Vagina (tissue), 2 donors: ENCODE measurements at regions not wholly inside any gene's neighbourhood (a gene's known extent, or its start where the extent isn't known, plus 50 kb on each side); places are given as distances from the start of the nearest gene placed in this dataset.

Experiments used
- DNase-seq, 2 donors: peaks; one replicate each; pipeline ENCODE4 v3.0.0-alpha.2; 2017; ENCODE audit errors: extremely low spot score in 2 of 2
- H3K27ac ChIP-seq: fragments of 200-600 bp; sonication (generic); one replicate; pipeline ENCODE4 v1.5.1; 2019
- H3K27me3 ChIP-seq: fragments of 200-600 bp; sonication (generic); one replicate; pipeline ENCODE4 v1.5.1; 2019
- H3K36me3 ChIP-seq, 2 donors: fragments of 200-600 bp; sonication (generic); one replicate each; pipeline ENCODE4 v1.5.1; 2017 to 2019
- H3K4me1 ChIP-seq: fragments of 200-600 bp; sonication (generic); one replicate; pipeline ENCODE4 v1.5.1; 2019
- H3K4me3 ChIP-seq, 2 donors: fragments of 200-600 bp; sonication (generic); 1 replicate in 1 of 2; 2 replicates in 1 of 2; pipeline ENCODE4 v1.5.1; 2016 to 2019
- H3K9me3 ChIP-seq: fragments of 200-600 bp; sonication (generic); one replicate; pipeline ENCODE4 v1.5.1; 2019
- POLR2A ChIP-seq, 2 donors: fragments of 450-650 bp; IDR thresholded peaks; one replicate each; pipeline ENCODE4 v1.6.1; 2017; ENCODE audit warnings: antibody characterized with exemption in 2 of 2, mild to moderate bottlenecking in 2 of 2, moderate library complexity in 2 of 2
- POLR2AphosphoS5 ChIP-seq, 2 donors: sonication (generic); formaldehyde crosslinking; IDR thresholded peaks; one replicate each; pipeline ENCODE4 v1.9.0; 2017; ENCODE audit warnings: antibody characterized with exemption in 2 of 2, mild to moderate bottlenecking in 2 of 2, low read depth in 1 of 2; ENCODE audit not compliant: insufficient read depth in 1 of 2
- intact Hi-C: fragments of 100-400 bp; cut with DNase I; formaldehyde crosslinking; loops from one replicate; pipeline ENCODE4 v1.15.1; 2023
- TF ChIP-seq, protein P1 (sequence below), 3 experiments: fragments of 450-650 bp in 2 of 3; fragments of 200-600 bp in 1 of 3; sonication (generic) in 1 of 3; IDR thresholded peaks; one replicate each; pipeline ENCODE4 v1.5.1; 2017 to 2019; ENCODE audit warnings: antibody characterized with exemption in 3 of 3, mild to moderate bottlenecking in 2 of 3, moderate library complexity in 2 of 3

DNA sequence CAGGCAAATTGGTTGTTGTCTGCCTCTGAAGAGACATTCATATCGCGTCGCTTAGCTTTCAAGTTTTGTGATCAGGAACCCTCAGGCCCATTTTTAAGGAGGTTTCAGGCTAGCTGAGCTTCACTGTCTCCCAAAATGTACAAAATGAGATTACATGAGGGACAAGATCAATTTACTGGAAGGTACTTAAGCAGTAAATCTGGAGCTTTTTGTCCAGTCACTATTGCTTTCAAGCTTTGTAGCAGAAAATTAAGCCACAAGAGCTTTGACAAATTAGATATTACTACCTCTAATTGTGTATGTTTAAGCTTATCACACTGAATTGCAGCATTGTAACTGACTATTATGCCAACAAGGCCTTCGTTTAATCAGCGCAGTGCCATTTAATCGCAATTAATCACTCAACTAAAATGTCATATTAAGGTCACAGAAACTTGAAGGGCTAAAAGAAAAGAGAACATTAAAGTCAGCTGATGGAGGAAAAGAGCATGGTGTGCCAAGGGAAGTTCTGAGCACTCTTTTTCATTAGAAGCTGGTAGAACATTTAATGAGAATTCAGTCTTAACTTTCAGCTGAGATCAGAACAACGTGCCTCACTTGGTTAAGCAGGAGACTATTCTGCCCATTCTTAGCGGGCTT is 353.0 kb downstream of the FBXO8 start:
- Histone ChIP-seq H3K27ac (no peak overlapping the region), H3K27me3 (no peaks in the 10 kb centered on the region), H3K9me3 (no peaks in the 10 kb centered on the region), H3K36me3 (no peaks in the 10 kb centered on the region), H3K4me3 (no peak overlapping the region), H3K4me1 (no peaks in the 10 kb centered on the region)
- TF ChIP-seq POLR2AphosphoS5 (IDR thresholded peaks at IDR 0.05; ENCODE audit: insufficient read depth in 1 of 2, low read depth in 1 of 2): no peak
- TF ChIP-seq, protein P1, sequence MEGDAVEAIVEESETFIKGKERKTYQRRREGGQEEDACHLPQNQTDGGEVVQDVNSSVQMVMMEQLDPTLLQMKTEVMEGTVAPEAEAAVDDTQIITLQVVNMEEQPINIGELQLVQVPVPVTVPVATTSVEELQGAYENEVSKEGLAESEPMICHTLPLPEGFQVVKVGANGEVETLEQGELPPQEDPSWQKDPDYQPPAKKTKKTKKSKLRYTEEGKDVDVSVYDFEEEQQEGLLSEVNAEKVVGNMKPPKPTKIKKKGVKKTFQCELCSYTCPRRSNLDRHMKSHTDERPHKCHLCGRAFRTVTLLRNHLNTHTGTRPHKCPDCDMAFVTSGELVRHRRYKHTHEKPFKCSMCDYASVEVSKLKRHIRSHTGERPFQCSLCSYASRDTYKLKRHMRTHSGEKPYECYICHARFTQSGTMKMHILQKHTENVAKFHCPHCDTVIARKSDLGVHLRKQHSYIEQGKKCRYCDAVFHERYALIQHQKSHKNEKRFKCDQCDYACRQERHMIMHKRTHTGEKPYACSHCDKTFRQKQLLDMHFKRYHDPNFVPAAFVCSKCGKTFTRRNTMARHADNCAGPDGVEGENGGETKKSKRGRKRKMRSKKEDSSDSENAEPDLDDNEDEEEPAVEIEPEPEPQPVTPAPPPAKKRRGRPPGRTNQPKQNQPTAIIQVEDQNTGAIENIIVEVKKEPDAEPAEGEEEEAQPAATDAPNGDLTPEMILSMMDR (IDR thresholded peaks at IDR 0.05): no peak
- TF ChIP-seq POLR2A (IDR thresholded peaks at IDR 0.05): no peak
- intact Hi-C loops: no loop called here
- no peak for DNase-seq

DNA sequence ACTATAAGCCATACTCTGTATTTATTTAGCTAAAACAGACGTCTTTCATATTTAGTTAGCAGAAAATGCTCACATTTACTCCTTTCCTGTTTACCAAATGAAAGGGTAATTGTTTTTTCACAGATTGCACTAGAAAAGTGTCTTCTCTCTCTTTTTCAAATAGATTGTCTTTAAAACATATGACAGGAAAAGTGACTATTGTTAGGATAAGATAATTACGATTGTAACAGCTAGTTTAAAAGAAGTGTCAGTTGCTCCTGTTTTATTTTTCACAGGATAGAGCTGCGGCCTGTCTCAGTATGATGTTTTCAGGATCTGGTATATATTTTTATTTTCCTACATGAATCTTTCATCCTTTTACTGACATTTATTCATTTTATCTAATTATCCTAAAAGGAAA is 353.5 kb downstream of the FBXO8 start:
- no peak overlapping the region for H3K27ac ChIP-seq
- DNase-seq: no peak
- no peaks in the 10 kb centered on the region for H3K9me3 ChIP-seq
- H3K36me3 ChIP-seq: no peaks in the 10 kb centered on the region
- H3K27me3 ChIP-seq: no peaks in the 10 kb centered on the region
- intact Hi-C loops: no loop called here
- no peak overlapping the region for H3K4me3 ChIP-seq
- no peak for TF ChIP-seq POLR2AphosphoS5 (IDR thresholded peaks at IDR 0.05; ENCODE audit: insufficient read depth in 1 of 2, low read depth in 1 of 2)
- TF ChIP-seq, protein P1 (IDR thresholded peaks at IDR 0.05): no peak
- no peak for TF ChIP-seq POLR2A (IDR thresholded peaks at IDR 0.05)
- H3K4me1 ChIP-seq: peaks cover 3% of the 10 kb centered on the region

DNA sequence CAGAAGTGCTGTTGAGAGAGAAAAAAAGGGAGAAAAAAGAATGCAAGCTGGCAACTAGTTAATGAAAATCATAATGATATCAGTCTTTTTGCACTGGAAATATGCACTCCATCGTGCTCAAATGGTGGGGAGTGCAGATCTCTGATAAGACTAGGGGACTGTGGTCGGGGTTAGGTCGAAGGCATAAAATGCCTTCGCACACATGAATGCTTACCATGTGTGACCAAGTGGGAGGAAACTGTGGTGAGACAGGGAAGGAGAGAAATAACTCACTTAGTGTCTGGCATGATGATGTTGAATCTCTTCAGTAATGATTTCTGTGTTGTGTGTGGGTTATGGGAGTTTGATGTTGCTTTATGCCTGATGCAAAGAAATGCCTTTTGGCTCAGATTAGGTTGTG is 358.9 kb downstream of the FBXO8 start:
- Histone ChIP-seq H3K36me3 (no peaks in the 10 kb centered on the region), H3K9me3 (no peaks in the 10 kb centered on the region), H3K27me3 (no peaks in the 10 kb centered on the region), H3K4me3 (no peak overlapping the region), H3K27ac (no peak overlapping the region), H3K4me1 (peaks cover 8% of the 10 kb centered on the region)
- intact Hi-C loops: no loop called here
- no peak for DNase-seq
- TF ChIP-seq POLR2AphosphoS5 (IDR thresholded peaks at IDR 0.05; ENCODE audit: insufficient read depth in 1 of 2, low read depth in 1 of 2) (no peak), POLR2A (IDR thresholded peaks at IDR 0.05) (no peak)
- TF ChIP-seq, protein P1 (IDR thresholded peaks at IDR 0.05): no peak

DNA sequence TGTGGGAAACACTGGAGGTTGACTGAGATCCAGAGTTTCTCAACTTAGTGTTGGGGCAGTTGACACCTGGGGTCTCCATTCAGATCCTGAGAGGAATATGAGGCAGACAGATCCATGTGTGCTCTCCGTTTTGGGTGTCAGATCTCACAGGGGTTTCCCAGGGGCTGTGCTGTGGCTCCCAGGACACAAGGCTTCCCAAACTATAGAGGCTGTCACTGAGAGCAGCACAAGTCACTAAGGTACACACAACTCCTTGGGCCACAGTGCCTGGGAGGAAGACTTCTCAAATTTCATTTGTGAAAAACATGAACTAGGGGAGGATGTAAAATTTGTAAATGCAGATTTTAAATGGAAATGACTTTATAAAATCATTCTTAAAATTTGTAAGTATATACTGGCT is 363.6 kb downstream of the FBXO8 start:
- no peaks in the 10 kb centered on the region for H3K36me3 ChIP-seq
- H3K27me3 ChIP-seq: no peaks in the 10 kb centered on the region
- no peaks in the 10 kb centered on the region for H3K9me3 ChIP-seq
- TF ChIP-seq POLR2A (IDR thresholded peaks at IDR 0.05): no peak
- TF ChIP-seq POLR2AphosphoS5 (IDR thresholded peaks at IDR 0.05; ENCODE audit: insufficient read depth in 1 of 2, low read depth in 1 of 2): no peak
- TF ChIP-seq, protein P1 (IDR thresholded peaks at IDR 0.05): no peak
- intact Hi-C loops: no loop called here
- DNase-seq: no peak
- H3K4me3 ChIP-seq: no peak overlapping the region
- H3K27ac ChIP-seq: no peak overlapping the region
- peaks cover 5% of the 10 kb centered on the region for H3K4me1 ChIP-seq

DNA sequence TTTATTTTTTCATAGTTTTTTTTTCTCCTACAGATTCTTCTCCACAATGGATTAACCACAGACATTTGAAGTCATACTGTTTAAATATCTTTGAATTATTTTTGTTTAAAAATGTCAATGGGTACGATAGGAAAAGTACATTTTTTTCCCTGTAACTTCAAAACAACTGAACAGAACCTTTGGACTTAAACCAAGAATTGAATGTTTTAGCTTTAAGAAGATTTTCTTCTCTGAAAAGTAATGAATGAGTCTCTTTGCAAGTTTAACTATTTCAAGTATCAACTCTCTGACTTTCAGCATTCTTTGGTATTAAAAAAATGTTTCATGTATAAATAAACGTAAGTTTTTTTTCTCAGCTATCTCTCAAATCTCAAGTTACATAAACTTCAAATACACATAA is 364.3 kb downstream of the FBXO8 start:
- H3K27me3 ChIP-seq: no peaks in the 10 kb centered on the region
- no peak overlapping the region for H3K4me3 ChIP-seq
- no peaks in the 10 kb centered on the region for H3K36me3 ChIP-seq
- no peak overlapping the region for H3K27ac ChIP-seq
- intact Hi-C loops: no loop called here
- no peaks in the 10 kb centered on the region for H3K9me3 ChIP-seq
- no peaks in the 10 kb centered on the region for H3K4me1 ChIP-seq
- no peak for DNase-seq
- TF ChIP-seq POLR2A (IDR thresholded peaks at IDR 0.05): no peak
- TF ChIP-seq, protein P1 (IDR thresholded peaks at IDR 0.05): no peak
- no peak for TF ChIP-seq POLR2AphosphoS5 (IDR thresholded peaks at IDR 0.05; ENCODE audit: insufficient read depth in 1 of 2, low read depth in 1 of 2)
